GM21381 (cell line): ENCODE measurements at regions not wholly inside any gene's neighbourhood (a gene's known extent, or its start where the extent isn't known, plus 50 kb on each side); places are given as distances from the start of the nearest gene placed in this dataset.

ENCODE experiments used
- ATAC-seq: cut with Tn5 transposase; IDR thresholded peaks from one replicate; pipeline ENCODE4 v1.9.1; 2021; ENCODE audit warnings: mild to moderate bottlenecking, moderate library complexity; ENCODE audit not compliant: unreplicated experiment

- ATAC-seq, result no peak
Observed at GRCh38 chr17:37796076-37796475, 51.2 kb upstream of the HNF1B start.
